H1 (cell line): ENCODE measurements at regions not wholly inside any gene's neighbourhood (a gene's known extent, or its start where the extent isn't known, plus 50 kb on each side); places are given as distances from the start of the nearest gene placed in this dataset.

Source experiments
- CTCF ChIA-PET: fragments of 300-600 bp; sonication (Branson Sonifier 250); formaldehyde crosslinking; loops from one replicate; lab custom pipeline; 2021; ENCODE audit not compliant: partially characterized antibody; lab: Charles Lee
- POLR2A ChIA-PET: fragments of 300-600 bp; sonication (Branson Sonifier 250); formaldehyde crosslinking; loops from one replicate; lab custom pipeline; 2021; ENCODE audit warnings: inconsistent platforms; ENCODE audit not compliant: partially characterized antibody; lab: Charles Lee
- DNase-seq, 2 experiments: peaks; one replicate each; pipeline versions ENCODE4 v3.0.0 to v3.0.0-alpha.2; 2010 to 2022; ENCODE audit warnings: low spot score in 2 of 2, low read depth in 1 of 2, mixed read lengths in 1 of 2
- FAIRE-seq: peaks from 2 replicates; lab custom pipeline; 2011; peaks lifted over from hg19 to GRCh38; lab: Jason Lieb, UNC
- H2AFZ ChIP-seq: 2 replicates; pipeline ENCODE4 v1.8.1; 2012; ENCODE audit warnings: low read length, inconsistent platforms
- H2AK5ac ChIP-seq: 2 replicates; pipeline ENCODE4 v1.6.1; 2013; ENCODE audit warnings: low read depth, low read length
- H2BK120ac ChIP-seq: replicated peaks from 2 replicates; pipeline ENCODE3; 2013; ENCODE audit warnings: low read depth, low read length, inconsistent platforms
- H2BK12ac ChIP-seq: 2 replicates; pipeline ENCODE4 v1.6.1; 2013; ENCODE audit warnings: low read depth, low read length
- H2BK15ac ChIP-seq: 2 replicates; pipeline ENCODE4 v1.6.1; 2013; ENCODE audit warnings: low read length
- H2BK20ac ChIP-seq: 2 replicates; pipeline ENCODE4 v1.6.1; 2013; ENCODE audit warnings: low read length
- H2BK5ac ChIP-seq: 2 replicates; pipeline ENCODE4 v1.6.1; 2013; ENCODE audit warnings: low read depth, low read length
- H3K14ac ChIP-seq: 2 replicates; pipeline ENCODE4 v1.6.1; 2013; ENCODE audit warnings: inconsistent platforms; ENCODE audit not compliant: insufficient read length
- H3K18ac ChIP-seq: 2 replicates; pipeline ENCODE4 v1.6.1; 2013; ENCODE audit warnings: low read length; ENCODE audit errors: extremely low read depth
- H3K23ac ChIP-seq: 2 replicates; pipeline ENCODE4 v1.6.1; 2013; ENCODE audit warnings: inconsistent platforms; ENCODE audit not compliant: insufficient read length
- H3K23me2 ChIP-seq: 2 replicates; pipeline ENCODE4 v1.6.1; 2013; ENCODE audit warnings: low read depth, low read length
- H3K27ac ChIP-seq: 2 replicates; pipeline ENCODE4 v1.6.1; 2011; ENCODE audit warnings: low read depth, low read length, inconsistent platforms
- H3K27me3 ChIP-seq, 4 experiments: replicated peaks in 1 of 4; 1 replicate in 1 of 4; 2 replicates in 3 of 4; pipeline versions ENCODE4 v1.6.1 to v1.8.1; 2011 to 2013; ENCODE audit warnings: low read length in 3 of 4, mild to moderate bottlenecking in 3 of 4, inconsistent platforms in 2 of 4, mixed read lengths in 2 of 4, moderate library complexity in 1 of 4; ENCODE audit not compliant: control insufficient read depth in 3 of 4, insufficient read depth in 3 of 4; ENCODE audit errors: extremely low read depth in 1 of 4
- H3K36me3 ChIP-seq, 4 experiments: 2 replicates each; pipeline versions ENCODE4 v1.6.1 to v1.8.1; 2011 to 2013; ENCODE audit warnings: mild to moderate bottlenecking in 4 of 4, low read length in 3 of 4, moderate library complexity in 2 of 4, control low read depth in 1 of 4, inconsistent platforms in 1 of 4; ENCODE audit not compliant: insufficient read depth in 4 of 4, control insufficient read depth in 2 of 4
- H3K4ac ChIP-seq: replicated peaks from 2 replicates; pipeline ENCODE3; 2013; ENCODE audit warnings: low read length, low read depth, mixed read lengths, inconsistent platforms; ENCODE audit not compliant: insufficient read length
- H3K4me1 ChIP-seq, 4 experiments: replicated peaks in 1 of 4; 1 replicate in 1 of 4; 2 replicates in 3 of 4; pipeline versions ENCODE4 v1.6.1 to v1.8.1; 2011 to 2013; ENCODE audit warnings: low read length in 3 of 4, inconsistent platforms in 2 of 4, mixed read lengths in 1 of 4; ENCODE audit not compliant: insufficient read depth in 4 of 4, control insufficient read depth in 3 of 4
- H3K4me2 ChIP-seq, 2 experiments: 2 replicates each; pipeline versions ENCODE4 v1.6.1 to v1.8.1; 2011 to 2013; ENCODE audit warnings: low read depth in 2 of 2, low read length in 2 of 2, control low read depth in 1 of 2, inconsistent platforms in 1 of 2, mild to moderate bottlenecking in 1 of 2; ENCODE audit not compliant: insufficient read depth in 1 of 2
- H3K4me3 ChIP-seq, 4 experiments: fragments of 200-600, 300-600 bp in 1 of 4; sonication (generic), shearing (Covaris generic), sonication (Bioruptor Twin) in 1 of 4; 2 replicates each; pipeline versions ENCODE4 v1.5.1 to v1.8.1; 2011 to 2016; ENCODE audit warnings: low read length in 4 of 4, low read depth in 3 of 4, control low read depth in 2 of 4, inconsistent platforms in 2 of 4, mild to moderate bottlenecking in 2 of 4, mixed read lengths in 1 of 4, moderate library complexity in 1 of 4; ENCODE audit not compliant: insufficient read depth in 2 of 4; ENCODE audit errors: extremely low read depth in 1 of 4
- H3K56ac ChIP-seq: replicated peaks from 2 replicates; pipeline ENCODE3; 2013; ENCODE audit warnings: low read depth, mild to moderate bottlenecking, mixed read lengths, low read length, inconsistent platforms; ENCODE audit not compliant: insufficient read length
- H3K79me1 ChIP-seq: 2 replicates; pipeline ENCODE4 v1.6.1; 2013; ENCODE audit warnings: low read depth, low read length, control low read depth
- H3K79me2 ChIP-seq, 2 experiments: 2 replicates each; pipeline versions ENCODE4 v1.6.1 to v1.8.1; 2012 to 2013; ENCODE audit warnings: low read length in 2 of 2, mild to moderate bottlenecking in 2 of 2, inconsistent platforms in 1 of 2; ENCODE audit not compliant: insufficient read depth in 2 of 2, control insufficient read depth in 1 of 2
- H3K9ac ChIP-seq, 4 experiments: replicated peaks in 1 of 4; 1 replicate in 1 of 4; 2 replicates in 3 of 4; pipeline versions ENCODE4 v1.6.1 to v1.8.1; 2011 to 2013; ENCODE audit warnings: low read depth in 3 of 4, low read length in 3 of 4, control low read depth in 2 of 4, mild to moderate bottlenecking in 2 of 4, moderate library complexity in 2 of 4, inconsistent platforms in 1 of 4; ENCODE audit errors: extremely low read depth in 1 of 4
- H3K9me3 ChIP-seq, 2 experiments: 2 replicates each; pipeline versions ENCODE4 v1.6.1 to v1.8.1; 2012 to 2013; ENCODE audit warnings: mild to moderate bottlenecking in 2 of 2, moderate library complexity in 2 of 2, control low read depth in 1 of 2, inconsistent platforms in 1 of 2, low read depth in 1 of 2, low read length in 1 of 2, mixed read lengths in 1 of 2; ENCODE audit not compliant: insufficient read depth in 2 of 2
- H4K20me1 ChIP-seq, 2 experiments: replicated peaks in 1 of 2; 2 replicates each; pipeline versions ENCODE3 to v1.8.1; 2011 to 2013; ENCODE audit warnings: inconsistent platforms in 2 of 2, low read length in 2 of 2, mild to moderate bottlenecking in 1 of 2; ENCODE audit not compliant: insufficient read depth in 2 of 2, control insufficient read depth in 1 of 2
- H4K5ac ChIP-seq: 2 replicates; pipeline ENCODE4 v1.6.1; 2013; ENCODE audit warnings: low read length, low read depth, mixed read lengths, inconsistent platforms; ENCODE audit not compliant: insufficient read length
- H4K8ac ChIP-seq: 2 replicates; pipeline ENCODE4 v1.8.0; 2013; ENCODE audit warnings: mild to moderate bottlenecking, moderate library complexity, low read length, inconsistent platforms; ENCODE audit not compliant: insufficient read depth; ENCODE audit errors: extremely low read depth
- H4K91ac ChIP-seq: replicated peaks from 2 replicates; pipeline ENCODE3; 2013; ENCODE audit warnings: low read length, mixed read lengths, inconsistent platforms; ENCODE audit not compliant: insufficient read length
- BACH1 ChIP-seq: IDR thresholded peaks from 2 replicates; pipeline ENCODE4 v1.6.1; 2012; ENCODE audit warnings: low read length, improper control_type of control experiment
- CBX8 ChIP-seq: fragments of 300-800, 300-1000 bp; sonication (generic); IDR thresholded peaks from 2 replicates; pipeline ENCODE4 v1.7.1; 2016; ENCODE audit warnings: low read depth, low read length, borderline replicate concordance
- CHD1 ChIP-seq: IDR thresholded peaks from 2 replicates; pipeline ENCODE4 v1.6.1; 2012; ENCODE audit warnings: low read depth, low read length, improper control_type of control experiment
- E2F6 ChIP-seq: IDR thresholded peaks from 2 replicates; pipeline ENCODE4 v1.6.1; 2012; ENCODE audit warnings: inconsistent platforms
- EGR1 ChIP-seq: IDR thresholded peaks from 2 replicates; pipeline ENCODE4 v1.6.1; 2011; ENCODE audit warnings: low read depth, low read length, borderline replicate concordance
- HDAC2 ChIP-seq, 2 experiments: fragments of 300-600 bp in 1 of 2; sonication (generic) in 1 of 2; IDR thresholded peaks; 2 replicates each; pipeline ENCODE4 v1.6.1; 2011 to 2012; ENCODE audit warnings: low read depth in 2 of 2, low read length in 2 of 2, mild to moderate bottlenecking in 2 of 2, moderate library complexity in 2 of 2, borderline replicate concordance in 1 of 2, inconsistent platforms in 1 of 2
- JUND ChIP-seq: IDR thresholded peaks from 2 replicates; pipeline ENCODE4 v1.6.1; 2011; ENCODE audit warnings: mild to moderate bottlenecking, improper control_type of control experiment, low read length
- SIX5 ChIP-seq: IDR thresholded peaks from 2 replicates; pipeline ENCODE4 v1.6.1; 2011; ENCODE audit warnings: mild to moderate bottlenecking, low read depth, low read length
- TAF1 ChIP-seq: IDR thresholded peaks from 2 replicates; pipeline ENCODE4 v1.6.1; 2011; ENCODE audit warnings: mild to moderate bottlenecking, low read depth, low read length
- TAF7 ChIP-seq: optimal IDR thresholded peaks from 2 replicates; pipeline ENCODE3; 2011; ENCODE audit warnings: low read depth, mild to moderate bottlenecking, inconsistent platforms, low read length, moderate library complexity, borderline replicate concordance
- YY1 ChIP-seq: IDR thresholded peaks from 2 replicates; pipeline ENCODE4 v1.6.1; 2011; ENCODE audit warnings: low read depth, mild to moderate bottlenecking, low read length
- WGBS, 2 experiments: shearing (Covaris generic) in 1 of 2; methylation state at CpG; one replicate each; pipeline versions ENCODE4 v1.1.6 to v1.1.7; 2013 to 2015; ENCODE audit warnings: low lambda C conversion rate in 2 of 2, mixed read lengths in 2 of 2, inconsistent platforms in 1 of 2, low coverage in 1 of 2, missing lambda C conversion rate in 1 of 2; ENCODE audit not compliant: insufficient replicate concordance in 2 of 2, insufficient coverage in 1 of 2, insufficient read length in 1 of 2; ENCODE audit errors: extremely low coverage in 1 of 2, missing lambda C conversion rate in 1 of 2; 5-methylcytosine and 5-hydroxymethylcytosine counted together

- Histone ChIP-seq H4K5ac (no peak overlapping the region), H3K36me3 (no peaks in the 10 kb centered on the region), H2AK5ac (no peak overlapping the region), H3K27ac (no peak overlapping the region), H3K14ac (no peak overlapping the region), H3K9ac (no peak overlapping the region), H2BK120ac (no peak overlapping the region), H2BK20ac (no peak overlapping the region), H3K9me3 (no peaks in the 10 kb centered on the region), H3K4ac (no peak overlapping the region), H3K18ac (no peak overlapping the region), H3K56ac (no peak overlapping the region), H3K79me2 (no peaks in the 10 kb centered on the region), H4K20me1 (no peaks in the 10 kb centered on the region), H3K4me2 (no peak overlapping the region), H3K23me2 (no peaks in the 10 kb centered on the region), H3K79me1 (no peaks in the 10 kb centered on the region), H2AFZ (no peak overlapping the region), H4K91ac (no peak overlapping the region), H2BK5ac (no peak overlapping the region), H3K4me1 (no peaks in the 10 kb centered on the region), H4K8ac (no peak overlapping the region), H2BK12ac (no peak overlapping the region), H2BK15ac (no peak overlapping the region), H3K4me3 (no peak overlapping the region), H3K27me3 (no peaks in the 10 kb centered on the region), H3K23ac (no peak overlapping the region)
- DNase-seq (no peak), FAIRE-seq (no peak)
- ChIA-PET POLR2A (no interaction called here), CTCF (no interaction called here)
- no peak for TF ChIP-seq TAF1
- TF ChIP-seq SIX5, result no peak
- TF ChIP-seq CBX8, result no peak
- TF ChIP-seq JUND, result no peak
- no peak for TF ChIP-seq HDAC2 (IDR thresholded peaks at IDR 0.05; ENCODE audit: borderline replicate concordance in 1 of 2, low read depth in 2 of 2, low read length in 2 of 2)
- no peak for TF ChIP-seq YY1
- no peak for TF ChIP-seq CHD1
- no peak for TF ChIP-seq BACH1
- no peak for TF ChIP-seq EGR1
- TF ChIP-seq TAF7, result no peak
- no peak for TF ChIP-seq E2F6
- 86% methylated on average over 2 of the region's 2 CpGs; no CpG with 5 or more reads in 1 of the 2 experiments for WGBS, 2 experiments
Measured at GRCh38 chr2:82826437-82826836, 1632.6 kb downstream of the SUCLG1 start.
